Spleen (tissue), 11 donors: ENCODE measurements at regions not wholly inside any gene's neighbourhood (a gene's known extent, or its start where the extent isn't known, plus 50 kb on each side); places are given as distances from the start of the nearest gene placed in this dataset.

Experiments
- DNase-seq: peaks from one replicate; pipeline ENCODE4 v3.0.0-alpha.2; 2020
- H3K27ac ChIP-seq, 8 donors: fragments of 200-600 bp; sonication (generic) in 7 of 8; 1 replicate in 4 of 8; 2 replicates in 4 of 8; pipeline versions ENCODE4 v1.5.0 to v1.8.0; 2016 to 2021; ENCODE audit warnings: inconsistent platforms in 4 of 8, mild to moderate bottlenecking in 4 of 8, moderate library complexity in 1 of 8
- H3K27me3 ChIP-seq, 7 donors: fragments of 200-600 bp; sonication (generic) in 6 of 7; replicated peaks in 1 of 7; 1 replicate in 4 of 7; 2 replicates in 3 of 7; pipeline versions ENCODE4 v1.5.0 to v1.8.0; 2016 to 2021; ENCODE audit warnings: inconsistent platforms in 3 of 7, mild to moderate bottlenecking in 1 of 7
- H3K36me3 ChIP-seq, 6 donors: fragments of 200-600 bp; sonication (generic) in 5 of 6; 1 replicate in 4 of 6; 2 replicates in 2 of 6; pipeline versions ENCODE4 v1.5.0 to v1.8.0; 2016 to 2021; ENCODE audit warnings: inconsistent platforms in 2 of 6
- H3K4me1 ChIP-seq, 6 donors: fragments of 200-600 bp; sonication (generic) in 5 of 6; 1 replicate in 3 of 6; 2 replicates in 3 of 6; pipeline versions ENCODE4 v1.5.0 to v1.8.0; 2016 to 2021; ENCODE audit warnings: inconsistent platforms in 3 of 6
- H3K4me3 ChIP-seq, 8 donors: fragments of 200-600 bp; sonication (generic) in 7 of 8; 1 replicate in 4 of 8; 2 replicates in 4 of 8; pipeline versions ENCODE4 v1.5.0 to v1.8.0; 2016 to 2021; ENCODE audit warnings: inconsistent platforms in 4 of 8, mild to moderate bottlenecking in 4 of 8, moderate library complexity in 2 of 8
- H3K9me3 ChIP-seq, 8 donors: fragments of 200-600 bp; sonication (generic) in 7 of 8; 1 replicate in 4 of 8; 2 replicates in 4 of 8; pipeline versions ENCODE4 v1.5.0 to v1.8.0; 2016 to 2021; ENCODE audit warnings: inconsistent platforms in 4 of 8
- POLR2A ChIP-seq, 3 donors: fragments of 450-650 bp; IDR thresholded peaks; one replicate each; pipeline ENCODE4 v1.5.1; 2017; ENCODE audit warnings: antibody characterized with exemption in 3 of 3, mild to moderate bottlenecking in 1 of 3
- POLR2AphosphoS5 ChIP-seq, 3 donors: sonication (generic); formaldehyde crosslinking; IDR thresholded peaks; one replicate each; pipeline ENCODE4 v1.5.1; 2017; ENCODE audit warnings: antibody characterized with exemption in 3 of 3
- WGBS, 5 donors: extraction: QIAGEN DNeasy Blood & Tissue Kit in 3 of 5; methylation state at CpG; one replicate each; pipeline versions ENCODE4 v1.1.5 to v1.1.7; 2013 to 2018; 5-methylcytosine and 5-hydroxymethylcytosine counted together
- intact Hi-C: fragments of 100-400 bp; cut with DNase I; formaldehyde crosslinking; loops from one replicate; pipeline ENCODE4 v1.15.0; 2023; ENCODE audit warnings: low total_unique reads
- TF ChIP-seq, protein P1 (sequence below), 11 experiments: fragments of 200-600 bp in 7 of 11; fragments of 450-650 bp in 4 of 11; sonication (generic) in 4 of 11; IDR thresholded peaks in 8 of 11; conservative IDR thresholded peaks in 3 of 11; 1 replicate in 7 of 11; 2 replicates in 4 of 11; pipeline versions ENCODE4 v1.4.0 to v1.8.0; 2016 to 2021; ENCODE audit warnings: antibody characterized with exemption in 11 of 11, inconsistent platforms in 4 of 11, mild to moderate bottlenecking in 1 of 11
- donor health status: healthy with polysubstance abuse.
- donor health status: DM: no; HTN: no; CAD: no; lungs with moderate emphysema.
- donor health status: DM: no; HTN: no; CAD: no.
- donor health status: Bipolar disorder and iron deficiency.
- donor health status: healthy.
- donor health status: DM: no; HTN: no; CAD: no.
- donor health status: DM: yes; HTN: yes; CAD: no.

DNA sequence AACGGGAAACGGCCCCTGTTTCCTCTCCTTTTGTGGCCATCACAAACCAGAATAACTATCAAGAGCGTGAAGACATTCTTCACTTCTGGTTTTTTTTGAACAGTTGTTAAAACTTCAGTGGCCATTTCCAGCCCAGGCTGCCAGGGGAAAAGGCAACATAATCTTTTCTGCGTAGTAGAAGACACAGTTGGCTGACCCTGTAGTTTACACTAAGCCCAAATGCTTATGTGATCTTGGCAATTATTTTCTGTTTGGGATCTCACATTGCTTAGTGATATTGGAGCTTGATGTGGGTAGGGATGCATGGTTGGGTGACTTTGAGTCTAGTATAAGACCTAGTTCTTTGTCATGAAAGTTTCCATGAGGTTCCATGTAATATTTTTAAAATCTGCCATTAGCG, 449.4 kb upstream of the CDH4 start:
- Histone ChIP-seq H3K27ac (no peak overlapping the region), H3K9me3 (peaks cover 0 to 24% (median 20%) of the 10 kb centered on the region in 8 donors), H3K27me3 (no peaks in the 10 kb centered on the region), H3K36me3 (no peaks in the 10 kb centered on the region), H3K4me3 (no peak overlapping the region), H3K4me1 (peaks cover 0 to 12% (median 0%) of the 10 kb centered on the region in 6 donors)
- 76 to 82% (median 80%) methylated on average over 5 of the region's 5 CpGs for WGBS, 5 donors
- intact Hi-C loops = no loop called here
- no peak for TF ChIP-seq POLR2AphosphoS5 (IDR thresholded peaks at IDR 0.05)
- TF ChIP-seq, protein P1, sequence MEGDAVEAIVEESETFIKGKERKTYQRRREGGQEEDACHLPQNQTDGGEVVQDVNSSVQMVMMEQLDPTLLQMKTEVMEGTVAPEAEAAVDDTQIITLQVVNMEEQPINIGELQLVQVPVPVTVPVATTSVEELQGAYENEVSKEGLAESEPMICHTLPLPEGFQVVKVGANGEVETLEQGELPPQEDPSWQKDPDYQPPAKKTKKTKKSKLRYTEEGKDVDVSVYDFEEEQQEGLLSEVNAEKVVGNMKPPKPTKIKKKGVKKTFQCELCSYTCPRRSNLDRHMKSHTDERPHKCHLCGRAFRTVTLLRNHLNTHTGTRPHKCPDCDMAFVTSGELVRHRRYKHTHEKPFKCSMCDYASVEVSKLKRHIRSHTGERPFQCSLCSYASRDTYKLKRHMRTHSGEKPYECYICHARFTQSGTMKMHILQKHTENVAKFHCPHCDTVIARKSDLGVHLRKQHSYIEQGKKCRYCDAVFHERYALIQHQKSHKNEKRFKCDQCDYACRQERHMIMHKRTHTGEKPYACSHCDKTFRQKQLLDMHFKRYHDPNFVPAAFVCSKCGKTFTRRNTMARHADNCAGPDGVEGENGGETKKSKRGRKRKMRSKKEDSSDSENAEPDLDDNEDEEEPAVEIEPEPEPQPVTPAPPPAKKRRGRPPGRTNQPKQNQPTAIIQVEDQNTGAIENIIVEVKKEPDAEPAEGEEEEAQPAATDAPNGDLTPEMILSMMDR (IDR thresholded peaks at IDR 0.05 in 8 of 11, conservative IDR thresholded peaks at IDR 0.05 in 3 of 11) = no peak
- TF ChIP-seq POLR2A (IDR thresholded peaks at IDR 0.05) = no peak
- no peak for DNase-seq

GRCh38 chr20:60803335-60804055, 448.6 kb upstream of the CDH4 start:
- intact Hi-C loops = no loop called here
- TF ChIP-seq POLR2A (IDR thresholded peaks at IDR 0.05) (no peak), POLR2AphosphoS5 (IDR thresholded peaks at IDR 0.05) (no peak)
- TF ChIP-seq, protein P1 (IDR thresholded peaks at IDR 0.05 in 8 of 11, conservative IDR thresholded peaks at IDR 0.05 in 3 of 11) = no peak
- H3K36me3 ChIP-seq = no peaks in the 10 kb centered on the region
- H3K9me3 ChIP-seq = peaks cover 0 to 24% (median 20%) of the 10 kb centered on the region in 8 donors
- H3K27me3 ChIP-seq = no peaks in the 10 kb centered on the region
- peaks cover 0 to 12% (median 0%) of the 10 kb centered on the region in 6 donors for H3K4me1 ChIP-seq
- no peak overlapping the region for H3K27ac ChIP-seq
- H3K4me3 ChIP-seq = no peak overlapping the region
- WGBS, 5 donors = 77 to 91% (median 87%) methylated on average over 6 to 7 of the region's 7 CpGs
- DNase-seq = no peak

GRCh38 chr20:60804240-60804917, 447.7 kb upstream of the CDH4 start:
- TF ChIP-seq POLR2A (IDR thresholded peaks at IDR 0.05) = no peak
- TF ChIP-seq, protein P1 (IDR thresholded peaks at IDR 0.05 in 8 of 11, conservative IDR thresholded peaks at IDR 0.05 in 3 of 11) = no peak
- TF ChIP-seq POLR2AphosphoS5 (IDR thresholded peaks at IDR 0.05) = no peak
- peak overlapping the region in 2 of 8 donors; percentile 19 to 30 for H3K4me3 ChIP-seq
- peaks cover 0 to 12% (median 0%) of the 10 kb centered on the region in 6 donors for H3K4me1 ChIP-seq
- H3K9me3 ChIP-seq = peaks cover 0 to 21% (median 16%) of the 10 kb centered on the region in 8 donors
- H3K36me3 ChIP-seq = no peaks in the 10 kb centered on the region
- intact Hi-C loops = no loop called here
- H3K27me3 ChIP-seq = no peaks in the 10 kb centered on the region
- no peak for DNase-seq
- peak overlapping the region in 5 of 8 donors; percentile 49 to 77 (median 56) for H3K27ac ChIP-seq
- WGBS, 5 donors = 53 to 66% (median 61%) methylated on average over 4 of the region's 4 CpGs
